ENCODE measurements at regions not wholly inside any gene's neighbourhood (a gene's known extent, or its start where the extent isn't known, plus 50 kb on each side); places are given as distances from the start of the nearest gene placed in this dataset.
"Not testable (repeated sequence)": the region's sequence is repeated elsewhere in the genome, so short reads cannot be mapped to it uniquely, and the experiment has no call there.

GRCh38 chr6:11416936-11417576 is 120.5 kb upstream of the TMEM170B start:
- 0 out of 2 replicates have a peak, but pooled peaks cover 8% of the 10 kb centered on the region for H3K4me1 ChIP-seq (ENCODE audit: control insufficient read depth, insufficient read depth, low read length)
- H3K9me3 ChIP-seq (ENCODE audit: control insufficient read depth, insufficient read depth, low read depth, low read length), result peaks cover 11% of the 10 kb centered on the region
- H3K36me3 ChIP-seq (ENCODE audit: control insufficient read depth, insufficient read depth, low read length), result no peaks in the 10 kb centered on the region
- no peak overlapping the region for H3K4me3 ChIP-seq (ENCODE audit: low read depth, low read length)
- H3K27ac ChIP-seq (ENCODE audit: low read depth, low read length), result no peak overlapping the region
- H3K9ac ChIP-seq (ENCODE audit: low read length), result no peak overlapping the region
- H3K27me3 ChIP-seq (ENCODE audit: control insufficient read depth, insufficient read depth, low read length), result no peaks in the 10 kb centered on the region

GRCh38 chr6:11416099-11416935 is 121.2 kb upstream of the TMEM170B start:
- H3K9ac ChIP-seq (ENCODE audit: low read length); H3K4me3 ChIP-seq (ENCODE audit: low read depth, low read length); H3K27ac ChIP-seq (ENCODE audit: low read depth, low read length); H3K36me3 ChIP-seq (ENCODE audit: control insufficient read depth, insufficient read depth, low read length); H3K27me3 ChIP-seq (ENCODE audit: control insufficient read depth, insufficient read depth, low read length); H3K4me1 ChIP-seq (ENCODE audit: control insufficient read depth, insufficient read depth, low read length): not testable (repeated sequence)
- H3K9me3 ChIP-seq (ENCODE audit: control insufficient read depth, insufficient read depth, low read depth, low read length), result peaks cover 11% of the 10 kb centered on the region

GRCh38 chr6:11415557-11415956 is 122.0 kb upstream of the TMEM170B start:
- no peak overlapping the region for H3K9ac ChIP-seq (ENCODE audit: low read length)
- 0 out of 2 replicates have a peak, but pooled peaks cover 8% of the 10 kb centered on the region for H3K4me1 ChIP-seq (ENCODE audit: control insufficient read depth, insufficient read depth, low read length)
- no peak overlapping the region for H3K27ac ChIP-seq (ENCODE audit: low read depth, low read length)
- peaks cover 11% of the 10 kb centered on the region for H3K9me3 ChIP-seq (ENCODE audit: control insufficient read depth, insufficient read depth, low read depth, low read length)
- no peak overlapping the region for H3K4me3 ChIP-seq (ENCODE audit: low read depth, low read length)
- H3K36me3 ChIP-seq (ENCODE audit: control insufficient read depth, insufficient read depth, low read length), result no peaks in the 10 kb centered on the region
- H3K27me3 ChIP-seq (ENCODE audit: control insufficient read depth, insufficient read depth, low read length), result no peaks in the 10 kb centered on the region

GRCh38 chr6:11414176-11414963 is 123.2 kb upstream of the TMEM170B start:
- H3K27ac ChIP-seq (ENCODE audit: low read depth, low read length), result no peak overlapping the region
- H3K9ac ChIP-seq (ENCODE audit: low read length), result no peak overlapping the region
- 0 out of 2 replicates have a peak, but pooled peaks cover 8% of the 10 kb centered on the region for H3K4me1 ChIP-seq (ENCODE audit: control insufficient read depth, insufficient read depth, low read length)
- H3K27me3 ChIP-seq (ENCODE audit: control insufficient read depth, insufficient read depth, low read length), result no peaks in the 10 kb centered on the region
- H3K36me3 ChIP-seq (ENCODE audit: control insufficient read depth, insufficient read depth, low read length), result no peaks in the 10 kb centered on the region
- no peak overlapping the region for H3K4me3 ChIP-seq (ENCODE audit: low read depth, low read length)
- peaks cover 11% of the 10 kb centered on the region for H3K9me3 ChIP-seq (ENCODE audit: control insufficient read depth, insufficient read depth, low read depth, low read length)

- H3K27ac ChIP-seq (ENCODE audit: low read depth, low read length), result no peak overlapping the region
- H3K4me1 ChIP-seq (ENCODE audit: control insufficient read depth, insufficient read depth, low read length), result 0 out of 2 replicates have a peak, but pooled peaks cover 8% of the 10 kb centered on the region
- no peaks in the 10 kb centered on the region for H3K27me3 ChIP-seq (ENCODE audit: control insufficient read depth, insufficient read depth, low read length)
- H3K36me3 ChIP-seq (ENCODE audit: control insufficient read depth, insufficient read depth, low read length), result no peaks in the 10 kb centered on the region
- H3K4me3 ChIP-seq (ENCODE audit: low read depth, low read length), result no peak overlapping the region
- H3K9me3 ChIP-seq (ENCODE audit: control insufficient read depth, insufficient read depth, low read depth, low read length), result peaks cover 11% of the 10 kb centered on the region
- H3K9ac ChIP-seq (ENCODE audit: low read length), result no peak overlapping the region
These were observed 123.8 kb upstream of the TMEM170B start for GRCh38 chr6:11413728-11414127.

- no peaks in the 10 kb centered on the region for H3K27me3 ChIP-seq (ENCODE audit: control insufficient read depth, insufficient read depth, low read length)
- H3K9me3 ChIP-seq (ENCODE audit: control insufficient read depth, insufficient read depth, low read depth, low read length), result peaks cover 11% of the 10 kb centered on the region
- no peak overlapping the region for H3K4me3 ChIP-seq (ENCODE audit: low read depth, low read length)
- H3K9ac ChIP-seq (ENCODE audit: low read length), result no peak overlapping the region
- no peaks in the 10 kb centered on the region for H3K36me3 ChIP-seq (ENCODE audit: control insufficient read depth, insufficient read depth, low read length)
- no peak overlapping the region for H3K27ac ChIP-seq (ENCODE audit: low read depth, low read length)
- H3K4me1 ChIP-seq (ENCODE audit: control insufficient read depth, insufficient read depth, low read length), result 0 out of 2 replicates have a peak, but pooled peaks cover 8% of the 10 kb centered on the region
These were observed 124.3 kb upstream of the TMEM170B start for GRCh38 chr6:11413117-11413687.

GRCh38 chr6:11412616-11413015 is 124.9 kb upstream of the TMEM170B start:
- Histone ChIP-seq H3K36me3 (ENCODE audit: control insufficient read depth, insufficient read depth, low read length) (no peaks in the 10 kb centered on the region), H3K9me3 (ENCODE audit: control insufficient read depth, insufficient read depth, low read depth, low read length) (peaks cover 11% of the 10 kb centered on the region), H3K27ac (ENCODE audit: low read depth, low read length) (no peak overlapping the region), H3K4me3 (ENCODE audit: low read depth, low read length) (no peak overlapping the region), H3K27me3 (ENCODE audit: control insufficient read depth, insufficient read depth, low read length) (no peaks in the 10 kb centered on the region), H3K4me1 (ENCODE audit: control insufficient read depth, insufficient read depth, low read length) (0 out of 2 replicates have a peak, but pooled peaks cover 8% of the 10 kb centered on the region), H3K9ac (ENCODE audit: low read length) (no peak overlapping the region)

GRCh38 chr6:11412011-11412424 is 125.5 kb upstream of the TMEM170B start:
- peaks cover 9% of the 10 kb centered on the region; the same call in 1 of the 2 replicates for H3K9me3 ChIP-seq (ENCODE audit: control insufficient read depth, insufficient read depth, low read depth, low read length)
- no peaks in the 10 kb centered on the region for H3K36me3 ChIP-seq (ENCODE audit: control insufficient read depth, insufficient read depth, low read length)
- H3K27ac ChIP-seq (ENCODE audit: low read depth, low read length), result no peak overlapping the region
- H3K4me1 ChIP-seq (ENCODE audit: control insufficient read depth, insufficient read depth, low read length), result 0 out of 2 replicates have a peak, but pooled peaks cover 8% of the 10 kb centered on the region
- H3K4me3 ChIP-seq (ENCODE audit: low read depth, low read length), result no peak overlapping the region
- H3K9ac ChIP-seq (ENCODE audit: low read length), result no peak overlapping the region
- H3K27me3 ChIP-seq (ENCODE audit: control insufficient read depth, insufficient read depth, low read length), result no peaks in the 10 kb centered on the region

GRCh38 chr6:11411593-11411992 is 126.0 kb upstream of the TMEM170B start:
- H3K4me3 ChIP-seq (ENCODE audit: low read depth, low read length), result no peak overlapping the region
- H3K9ac ChIP-seq (ENCODE audit: low read length), result no peak overlapping the region
- H3K27ac ChIP-seq (ENCODE audit: low read depth, low read length), result no peak overlapping the region
- no peaks in the 10 kb centered on the region for H3K27me3 ChIP-seq (ENCODE audit: control insufficient read depth, insufficient read depth, low read length)
- H3K36me3 ChIP-seq (ENCODE audit: control insufficient read depth, insufficient read depth, low read length), result no peaks in the 10 kb centered on the region
- peaks cover 5% of the 10 kb centered on the region; the same call in 1 of the 2 replicates for H3K9me3 ChIP-seq (ENCODE audit: control insufficient read depth, insufficient read depth, low read depth, low read length)
- 0 out of 2 replicates have a peak, but pooled peaks cover 8% of the 10 kb centered on the region for H3K4me1 ChIP-seq (ENCODE audit: control insufficient read depth, insufficient read depth, low read length)

- Histone ChIP-seq H3K4me3 (ENCODE audit: low read depth, low read length) (no peak overlapping the region), H3K4me1 (ENCODE audit: control insufficient read depth, insufficient read depth, low read length) (0 out of 2 replicates have a peak, but pooled peaks cover 8% of the 10 kb centered on the region), H3K36me3 (ENCODE audit: control insufficient read depth, insufficient read depth, low read length) (no peaks in the 10 kb centered on the region), H3K9ac (ENCODE audit: low read length) (no peak overlapping the region), H3K9me3 (ENCODE audit: control insufficient read depth, insufficient read depth, low read depth, low read length) (no peaks in the 10 kb centered on the region), H3K27me3 (ENCODE audit: control insufficient read depth, insufficient read depth, low read length) (no peaks in the 10 kb centered on the region), H3K27ac (ENCODE audit: low read depth, low read length) (no peak overlapping the region)
These were observed 126.8 kb upstream of the TMEM170B start for GRCh38 chr6:11410539-11411307.
